ENCODE measurements at regions not wholly inside any gene's neighbourhood (a gene's known extent, or its start where the extent isn't known, plus 50 kb on each side); places are given as distances from the start of the nearest gene placed in this dataset.

GRCh38 chr11:119814766-119815165, 85.8 kb upstream of the NECTIN1 start:
- TF ChIP-seq EZH2phosphoT487 (IDR thresholded peaks at IDR 0.05; ENCODE audit: insufficient read depth, low read depth) (no peak), EZH2 (IDR thresholded peaks at IDR 0.05; ENCODE audit: insufficient read depth, poor library complexity, severe bottlenecking) (no peak)

All from GM23248 (cell line).